ENCODE measurements at regions not wholly inside any gene's neighbourhood (a gene's known extent, or its start where the extent isn't known, plus 50 kb on each side); places are given as distances from the start of the nearest gene placed in this dataset.

DNA sequence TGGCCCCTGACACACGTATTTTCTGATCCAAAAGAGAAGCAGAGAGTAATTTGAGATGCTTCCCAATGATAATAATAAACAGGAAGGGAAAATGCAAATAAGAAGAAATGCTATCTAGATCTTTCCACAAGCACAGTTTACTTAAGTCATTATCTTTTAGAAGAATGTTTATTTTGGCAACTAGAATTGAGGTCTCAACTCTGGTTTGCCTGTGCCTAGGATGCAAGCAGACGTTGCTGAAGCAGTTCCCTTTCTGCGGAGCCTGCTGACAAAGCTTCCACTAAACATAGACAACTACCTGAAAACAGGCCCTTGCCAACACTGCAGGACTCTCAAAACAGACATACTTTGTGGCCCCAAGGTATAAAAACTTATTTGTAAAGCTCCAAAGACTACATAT lies 315.8 kb upstream of the POM121L12 start:
- Histone ChIP-seq H3K9me3 (ENCODE audit: insufficient read depth in 2 of 2, low read depth in 1 of 2, low read length in 1 of 2) (no peaks in the 10 kb centered on the region), H2AK5ac (ENCODE audit: low read depth, low read length) (no peak overlapping the region), H3K56ac (replicated peaks; ENCODE audit: insufficient read length, low read depth, low read length) (no peak overlapping the region), H2AFZ (ENCODE audit: low read length) (no peak overlapping the region), H2BK5ac (ENCODE audit: low read depth, low read length) (no peak overlapping the region), H3K23me2 (ENCODE audit: low read depth, low read length) (no peaks in the 10 kb centered on the region), H3K79me2 (ENCODE audit: control insufficient read depth in 1 of 2, insufficient read depth in 2 of 2, low read length in 2 of 2) (no peaks in the 10 kb centered on the region), H3K27ac (ENCODE audit: low read depth, low read length) (no peak overlapping the region), H2BK15ac (ENCODE audit: low read length) (no peak overlapping the region), H3K18ac (ENCODE audit: extremely low read depth, low read length) (no peak overlapping the region), H3K4me3 (ENCODE audit: extremely low read depth in 1 of 4, insufficient read depth in 2 of 4, low read depth in 3 of 4, low read length in 4 of 4) (no peak overlapping the region), H3K4ac (replicated peaks; ENCODE audit: insufficient read length, low read depth, low read length) (no peak overlapping the region), H4K20me1 (replicated peaks in 1 of 2; ENCODE audit: control insufficient read depth in 1 of 2, insufficient read depth in 2 of 2, low read length in 2 of 2) (no peaks in the 10 kb centered on the region), H3K4me2 (ENCODE audit: insufficient read depth in 1 of 2, low read depth in 2 of 2, low read length in 2 of 2) (no peak overlapping the region), H2BK120ac (replicated peaks; ENCODE audit: low read depth, low read length) (no peak overlapping the region), H2BK20ac (ENCODE audit: low read length) (no peak overlapping the region), H3K23ac (ENCODE audit: insufficient read length) (no peak overlapping the region), H4K8ac (ENCODE audit: extremely low read depth, insufficient read depth, low read length) (no peak overlapping the region), H4K91ac (replicated peaks; ENCODE audit: insufficient read length, low read length) (no peak overlapping the region), H3K79me1 (ENCODE audit: low read depth, low read length) (no peaks in the 10 kb centered on the region), H3K27me3 (replicated peaks in 1 of 4; ENCODE audit: control insufficient read depth in 3 of 4, extremely low read depth in 1 of 4, insufficient read depth in 3 of 4, low read length in 3 of 4) (peaks cover 0 to 1% (median 0%) of the 10 kb centered on the region in 4 experiments; a peak in 1 of 7 replicates), H3K4me1 (replicated peaks in 1 of 4; ENCODE audit: control insufficient read depth in 3 of 4, insufficient read depth in 4 of 4, low read length in 3 of 4) (no peaks in the 10 kb centered on the region), H2BK12ac (ENCODE audit: low read depth, low read length) (no peak overlapping the region), H3K14ac (ENCODE audit: insufficient read length) (no peak overlapping the region), H4K5ac (ENCODE audit: insufficient read length, low read depth, low read length) (no peak overlapping the region), H3K36me3 (ENCODE audit: control insufficient read depth in 2 of 4, insufficient read depth in 4 of 4, low read length in 3 of 4) (no peaks in the 10 kb centered on the region; a peak in 1 of 8 replicates), H3K9ac (replicated peaks in 1 of 4; ENCODE audit: extremely low read depth in 1 of 4, low read depth in 3 of 4, low read length in 3 of 4) (no peak overlapping the region)
- TF ChIP-seq EZH2 (IDR thresholded peaks at IDR 0.05; ENCODE audit: low read depth, low read length, severe bottlenecking) (no peak), EP300 (IDR thresholded peaks at IDR 0.05; ENCODE audit: borderline replicate concordance in 1 of 2, low read depth in 2 of 2, low read length in 2 of 2) (no peak), JUND (IDR thresholded peaks at IDR 0.05; ENCODE audit: low read length) (no peak), RNF2 (IDR thresholded peaks at IDR 0.05; ENCODE audit: borderline replicate concordance, low read depth, low read length, missing control alignments, poor library complexity, severe bottlenecking) (no peak), CBX8 (IDR thresholded peaks at IDR 0.05; ENCODE audit: borderline replicate concordance, low read depth, low read length) (no peak), SUZ12 (IDR thresholded peaks at IDR 0.05; ENCODE audit: low read length) (no peak), HDAC2 (IDR thresholded peaks at IDR 0.05; ENCODE audit: borderline replicate concordance in 1 of 2, low read depth in 2 of 2, low read length in 2 of 2) (no peak), YY1 (IDR thresholded peaks at IDR 0.05; ENCODE audit: low read depth, low read length) (no peak), NANOG (IDR thresholded peaks at IDR 0.05; ENCODE audit: insufficient read depth, low read depth, low read length, poor library complexity, severe bottlenecking) (no peak), SIN3A (conservative IDR thresholded peaks at IDR 0.05 in 1 of 2, IDR thresholded peaks at IDR 0.05 in 1 of 2; ENCODE audit: low read depth in 1 of 2, low read length in 2 of 2) (no peak)
- WGBS, 2 experiments (ENCODE audit: extremely low coverage in 1 of 2, insufficient coverage in 1 of 2, insufficient read length in 1 of 2, insufficient replicate concordance in 2 of 2, low coverage in 1 of 2, low lambda C conversion rate in 2 of 2, missing lambda C conversion rate in 1 of 2) = 85% methylated on average over 3 of the region's 3 CpGs; no CpG with 5 or more reads in 1 of the 2 experiments
- ChIA-PET CTCF (ENCODE audit: partially characterized antibody) (no interaction called here), POLR2A (ENCODE audit: partially characterized antibody) (no interaction called here)
- DNase-seq (ENCODE audit: low read depth in 1 of 2, low spot score in 2 of 2) = no peak
- FAIRE-seq = no peak

Data from H1 (cell line).